SK-N-SH (cell line): ENCODE measurements at regions not wholly inside any gene's neighbourhood (a gene's known extent, or its start where the extent isn't known, plus 50 kb on each side); places are given as distances from the start of the nearest gene placed in this dataset.

Source experiments
- SIN3A ChIP-seq: IDR thresholded peaks from 2 replicates; pipeline ENCODE4 v1.6.1; 2012; ENCODE audit warnings: low read depth, mild to moderate bottlenecking, low read length, moderate library complexity, borderline replicate concordance
- TAF1 ChIP-seq: IDR thresholded peaks from 2 replicates; pipeline ENCODE4 v1.6.1; 2012; ENCODE audit warnings: low read depth, mild to moderate bottlenecking, low read length, moderate library complexity, borderline replicate concordance
- TF ChIP-seq, protein P1 (sequence below): fragments of 200-600 bp; sonication (generic); IDR thresholded peaks from 2 replicates; pipeline ENCODE4 v1.6.1; 2017; ENCODE audit warnings: antibody characterized with exemption, mild to moderate bottlenecking, moderate library complexity
- TF ChIP-seq, protein P2 (sequence below): IDR thresholded peaks from 2 replicates; pipeline ENCODE4 v1.4.0; 2012; ENCODE audit warnings: low read depth

DNA sequence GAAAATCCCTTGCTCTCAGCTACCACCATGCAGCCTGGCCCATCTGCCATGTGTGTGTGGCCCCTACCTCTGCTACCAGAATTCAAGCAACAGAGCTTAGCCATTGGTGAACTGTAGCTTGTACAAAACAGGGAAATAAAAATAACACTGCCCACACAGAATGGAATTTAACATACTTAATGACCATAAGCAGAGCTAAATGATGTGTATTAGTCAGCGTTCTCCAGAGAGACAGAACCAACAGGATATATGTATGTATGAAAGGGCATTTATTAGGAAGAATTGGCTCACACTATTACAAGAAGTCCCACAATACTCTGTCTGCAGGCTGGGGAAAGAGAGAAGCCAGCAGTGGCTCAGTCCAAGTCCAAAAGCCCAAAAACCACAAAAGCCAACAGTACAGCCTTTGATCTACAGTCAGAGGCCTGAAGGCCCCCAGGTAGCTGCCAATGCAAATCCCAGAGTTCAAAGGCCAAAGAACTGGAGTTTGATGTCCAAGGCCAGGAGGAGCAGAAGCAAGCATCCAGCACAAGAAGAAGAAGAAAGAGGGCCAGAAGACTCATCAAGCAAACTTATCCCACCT, 318.8 kb downstream of the DNAH5 start:
- no peak for TF ChIP-seq TAF1
- TF ChIP-seq, protein P1, sequence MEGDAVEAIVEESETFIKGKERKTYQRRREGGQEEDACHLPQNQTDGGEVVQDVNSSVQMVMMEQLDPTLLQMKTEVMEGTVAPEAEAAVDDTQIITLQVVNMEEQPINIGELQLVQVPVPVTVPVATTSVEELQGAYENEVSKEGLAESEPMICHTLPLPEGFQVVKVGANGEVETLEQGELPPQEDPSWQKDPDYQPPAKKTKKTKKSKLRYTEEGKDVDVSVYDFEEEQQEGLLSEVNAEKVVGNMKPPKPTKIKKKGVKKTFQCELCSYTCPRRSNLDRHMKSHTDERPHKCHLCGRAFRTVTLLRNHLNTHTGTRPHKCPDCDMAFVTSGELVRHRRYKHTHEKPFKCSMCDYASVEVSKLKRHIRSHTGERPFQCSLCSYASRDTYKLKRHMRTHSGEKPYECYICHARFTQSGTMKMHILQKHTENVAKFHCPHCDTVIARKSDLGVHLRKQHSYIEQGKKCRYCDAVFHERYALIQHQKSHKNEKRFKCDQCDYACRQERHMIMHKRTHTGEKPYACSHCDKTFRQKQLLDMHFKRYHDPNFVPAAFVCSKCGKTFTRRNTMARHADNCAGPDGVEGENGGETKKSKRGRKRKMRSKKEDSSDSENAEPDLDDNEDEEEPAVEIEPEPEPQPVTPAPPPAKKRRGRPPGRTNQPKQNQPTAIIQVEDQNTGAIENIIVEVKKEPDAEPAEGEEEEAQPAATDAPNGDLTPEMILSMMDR: no peak
- no peak for TF ChIP-seq SIN3A
- TF ChIP-seq, protein P2, sequence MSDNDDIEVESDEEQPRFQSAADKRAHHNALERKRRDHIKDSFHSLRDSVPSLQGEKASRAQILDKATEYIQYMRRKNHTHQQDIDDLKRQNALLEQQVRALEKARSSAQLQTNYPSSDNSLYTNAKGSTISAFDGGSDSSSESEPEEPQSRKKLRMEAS: no peak
